LNCaP clone FGC (cell line): ENCODE measurements at regions not wholly inside any gene's neighbourhood (a gene's known extent, or its start where the extent isn't known, plus 50 kb on each side); places are given as distances from the start of the nearest gene placed in this dataset.
A peak's percentile ranks its signal among the peaks of the same experiment; 100 is the strongest.

Experiments
- DNase-seq: peaks from one replicate; pipeline ENCODE4 v3.0.0-alpha.2; 2011; ENCODE audit warnings: low read depth
- H3K4me3 ChIP-seq: 2 replicates; pipeline ENCODE4 v1.5.1; 2011; ENCODE audit warnings: mild to moderate bottlenecking, low read depth, low read length, control low read depth
- TF ChIP-seq, protein P1 (sequence below): IDR thresholded peaks from 2 replicates; pipeline ENCODE4 v1.5.1; 2012; ENCODE audit warnings: mild to moderate bottlenecking; ENCODE audit not compliant: control insufficient read depth, insufficient read depth; ENCODE audit errors: extremely low read depth

DNA sequence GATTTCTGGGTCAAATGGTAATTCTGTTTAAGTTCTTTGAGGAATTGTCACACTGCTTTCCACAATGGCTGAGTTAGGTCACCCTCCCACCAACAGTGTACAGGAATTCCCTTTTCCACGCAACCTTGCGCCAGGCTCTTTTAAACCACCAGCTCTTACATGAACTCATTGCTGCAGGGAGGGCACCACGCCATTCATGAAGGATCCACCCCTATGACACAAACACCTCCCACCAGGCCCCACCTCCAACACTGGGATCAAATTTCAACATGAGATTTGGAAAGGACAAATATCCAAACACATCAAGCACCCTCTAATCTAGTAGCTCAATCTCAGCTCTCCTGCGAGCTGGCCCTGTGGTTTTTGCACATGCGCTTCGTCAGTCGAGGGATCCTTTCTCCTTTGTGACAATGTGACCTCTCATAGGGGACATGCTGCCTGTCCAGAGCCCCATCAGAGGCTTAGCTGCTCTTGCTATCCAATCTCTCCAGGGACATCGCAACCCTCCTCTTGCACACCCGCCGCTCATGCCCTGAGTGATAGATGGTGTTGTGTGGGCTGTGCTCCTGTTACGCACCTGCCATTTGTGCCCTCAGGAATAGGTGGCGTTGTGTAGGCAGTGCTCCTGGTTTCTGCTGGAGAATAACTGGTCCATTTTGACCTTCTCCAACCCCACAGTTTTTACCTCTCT lies 328.0 kb downstream of the UQCRFS1 start:
- DNase-seq: no peak
- H3K4me3 ChIP-seq: no peak overlapping the region
- TF ChIP-seq, protein P1, sequence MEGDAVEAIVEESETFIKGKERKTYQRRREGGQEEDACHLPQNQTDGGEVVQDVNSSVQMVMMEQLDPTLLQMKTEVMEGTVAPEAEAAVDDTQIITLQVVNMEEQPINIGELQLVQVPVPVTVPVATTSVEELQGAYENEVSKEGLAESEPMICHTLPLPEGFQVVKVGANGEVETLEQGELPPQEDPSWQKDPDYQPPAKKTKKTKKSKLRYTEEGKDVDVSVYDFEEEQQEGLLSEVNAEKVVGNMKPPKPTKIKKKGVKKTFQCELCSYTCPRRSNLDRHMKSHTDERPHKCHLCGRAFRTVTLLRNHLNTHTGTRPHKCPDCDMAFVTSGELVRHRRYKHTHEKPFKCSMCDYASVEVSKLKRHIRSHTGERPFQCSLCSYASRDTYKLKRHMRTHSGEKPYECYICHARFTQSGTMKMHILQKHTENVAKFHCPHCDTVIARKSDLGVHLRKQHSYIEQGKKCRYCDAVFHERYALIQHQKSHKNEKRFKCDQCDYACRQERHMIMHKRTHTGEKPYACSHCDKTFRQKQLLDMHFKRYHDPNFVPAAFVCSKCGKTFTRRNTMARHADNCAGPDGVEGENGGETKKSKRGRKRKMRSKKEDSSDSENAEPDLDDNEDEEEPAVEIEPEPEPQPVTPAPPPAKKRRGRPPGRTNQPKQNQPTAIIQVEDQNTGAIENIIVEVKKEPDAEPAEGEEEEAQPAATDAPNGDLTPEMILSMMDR: no peak

DNA sequence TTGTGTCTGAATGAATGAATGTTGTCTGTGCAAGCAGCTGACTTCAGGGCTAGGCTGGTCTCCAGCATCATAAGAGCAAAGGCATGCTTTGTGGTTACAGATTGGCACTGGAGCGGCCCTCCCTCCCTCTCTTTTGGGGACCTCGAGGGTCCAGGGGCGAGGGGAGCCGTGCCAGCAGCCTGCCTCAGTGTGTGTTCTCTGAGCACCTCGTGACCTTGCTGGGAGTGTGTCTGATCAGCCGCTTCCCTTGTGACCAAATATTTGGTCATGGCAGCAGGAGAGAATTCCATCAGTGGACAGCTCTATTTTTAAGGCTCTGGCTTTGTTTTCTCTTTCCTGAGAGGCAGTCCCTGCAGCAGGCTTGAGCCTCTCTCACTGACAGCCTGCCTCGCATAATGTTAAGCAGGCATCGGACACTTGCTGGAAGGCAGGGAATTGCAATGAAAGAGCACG lies 329.7 kb downstream of the UQCRFS1 start:
- DNase-seq: no peak
- TF ChIP-seq, protein P1: no peak
- no peak overlapping the region for H3K4me3 ChIP-seq

DNA sequence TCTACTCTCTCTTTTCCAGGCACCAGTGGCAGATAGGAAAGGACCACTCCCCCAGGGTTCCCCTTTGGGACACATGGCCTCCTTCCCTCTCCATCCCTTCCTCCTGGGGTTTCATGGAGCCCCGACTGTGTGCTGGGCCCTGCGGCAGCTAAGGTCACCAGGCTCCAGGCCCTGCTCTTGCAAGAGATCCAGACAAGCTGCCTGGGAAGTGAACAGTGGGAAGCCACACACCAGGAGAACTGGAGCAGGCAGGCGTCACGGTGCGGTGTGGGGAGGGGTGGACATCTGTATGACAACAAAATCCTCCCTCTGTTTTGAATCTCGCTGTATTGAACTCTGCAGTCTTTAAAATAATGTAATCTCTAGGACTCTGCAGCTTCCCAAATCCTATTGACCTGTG lies 330.1 kb downstream of the UQCRFS1 start:
- H3K4me3 ChIP-seq: no peak overlapping the region
- no peak for DNase-seq
- TF ChIP-seq, protein P1: no peak

DNA sequence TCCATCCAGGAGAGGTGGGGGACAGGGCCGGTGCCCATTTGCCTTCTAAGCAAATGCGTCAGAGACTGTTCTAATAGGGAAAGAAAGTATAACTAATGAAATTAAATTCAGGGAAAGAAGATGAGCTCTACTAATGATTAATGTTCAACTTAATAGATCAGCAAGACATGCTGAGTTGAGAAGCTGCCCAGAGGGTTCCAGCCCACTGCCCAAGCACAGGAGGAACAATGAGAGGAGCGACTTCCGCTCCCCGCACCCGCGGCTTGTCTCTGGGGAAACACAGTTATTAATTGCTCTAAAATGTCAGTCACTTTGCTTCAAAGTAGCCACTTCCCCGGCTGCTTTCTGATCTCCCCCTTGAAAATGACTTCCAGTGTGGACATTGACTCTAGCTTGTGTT lies 331.3 kb downstream of the UQCRFS1 start:
- DNase-seq: no peak
- H3K4me3 ChIP-seq: no peak overlapping the region
- TF ChIP-seq, protein P1: no peak

DNA sequence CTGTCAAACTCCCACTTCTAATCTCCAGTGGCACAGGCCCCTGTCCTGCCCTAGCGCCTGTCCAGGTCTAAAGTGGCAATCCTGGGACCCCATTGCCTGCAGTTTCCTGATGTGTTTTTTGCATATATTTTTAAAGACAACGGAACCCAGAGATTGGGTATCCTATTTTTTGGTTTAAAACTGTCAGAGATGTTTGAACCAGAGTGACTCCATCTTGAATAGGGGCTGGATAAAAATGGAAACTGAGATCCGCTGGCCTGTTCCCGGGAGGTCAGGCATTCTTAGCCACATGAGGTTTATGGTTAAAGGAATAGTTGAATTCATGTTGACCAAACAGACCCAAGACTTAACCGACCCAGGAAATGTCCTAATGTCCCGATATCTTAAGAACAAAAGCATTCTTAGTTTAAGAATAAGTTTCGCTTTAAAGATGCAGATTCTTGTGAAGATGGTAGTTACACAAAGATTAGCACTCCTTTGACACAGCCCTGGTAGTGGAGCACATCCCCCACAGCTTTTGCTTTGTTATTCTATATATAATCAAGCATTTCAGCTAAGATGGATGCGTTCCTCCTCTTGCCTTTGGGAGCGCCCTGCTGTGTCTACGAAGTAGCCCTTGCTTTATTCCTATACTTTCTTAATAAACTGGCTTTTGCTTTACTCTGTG lies 332.1 kb downstream of the UQCRFS1 start:
- H3K4me3 ChIP-seq: no peak overlapping the region
- DNase-seq: no peak
- TF ChIP-seq, protein P1: no peak

DNA sequence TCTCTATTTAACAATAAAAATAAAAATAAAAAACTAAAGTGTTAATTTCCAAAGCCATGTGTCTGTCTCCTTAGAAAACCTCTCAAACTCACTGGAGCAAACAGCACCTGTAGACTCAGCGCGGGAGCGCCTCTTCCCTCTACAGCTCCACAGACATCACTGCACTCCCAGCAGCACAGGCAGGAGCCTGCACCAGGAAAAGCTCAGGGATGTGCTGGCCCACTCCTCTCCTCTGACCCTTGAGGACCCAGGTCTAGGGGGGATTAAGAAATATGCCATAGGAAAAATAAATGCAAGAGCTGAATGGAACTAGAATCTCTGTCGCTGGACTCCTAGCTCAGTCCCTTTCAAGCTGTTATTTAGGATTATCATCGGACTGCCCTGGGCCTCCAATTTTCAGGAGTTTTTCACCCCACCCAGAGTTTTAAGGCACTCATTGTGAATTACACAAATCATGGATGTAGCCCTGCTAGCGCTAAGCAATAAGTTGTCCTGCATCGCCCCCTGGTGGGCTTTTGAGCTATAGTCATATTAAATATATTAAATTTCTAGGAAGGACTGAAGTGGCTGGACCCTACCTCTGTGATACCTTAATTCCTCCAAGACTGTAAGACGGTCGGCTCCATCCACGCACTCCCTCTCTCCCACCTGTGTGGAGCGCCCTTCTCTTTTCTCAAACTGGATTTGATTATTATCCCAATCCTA lies 333.9 kb downstream of the UQCRFS1 start:
- TF ChIP-seq, protein P1: peak; percentile 57
- no peak for DNase-seq
- no peak overlapping the region for H3K4me3 ChIP-seq
